SK-N-SH treated with all-trans-retinoic acid at 6 μM for 48 hours (cell line): ENCODE measurements at regions not wholly inside any gene's neighbourhood (a gene's known extent, or its start where the extent isn't known, plus 50 kb on each side); places are given as distances from the start of the nearest gene placed in this dataset.

ENCODE experiments used
- ARNTL ChIP-seq: fragments of 450-650 bp; formaldehyde crosslinking; IDR thresholded peaks from 2 replicates; pipeline ENCODE4 v1.5.0; 2020; ENCODE audit warnings: low read depth, mild to moderate bottlenecking, moderate library complexity, borderline replicate concordance
- BACH2 ChIP-seq: fragments of 250-450 bp; sonication (Bioruptor Pico); IDR thresholded peaks from 2 replicates; pipeline ENCODE4 v1.9.0; 2021; ENCODE audit warnings: mild to moderate bottlenecking, borderline replicate concordance
- CSDC2 ChIP-seq: fragments of 250-450 bp; sonication (Bioruptor Pico); IDR thresholded peaks from 2 replicates; pipeline ENCODE4 v1.5.0; 2020; ENCODE audit warnings: mild to moderate bottlenecking, moderate library complexity
- OSR1 ChIP-seq: fragments of 250-450 bp; sonication (Bioruptor Pico); IDR thresholded peaks from 2 replicates; pipeline ENCODE4 v1.8.0; 2022; ENCODE audit warnings: moderate library complexity, mild to moderate bottlenecking, inconsistent platforms
- TCF4 ChIP-seq: fragments of 250-450 bp; sonication (Bioruptor Pico); IDR thresholded peaks from 2 replicates; pipeline ENCODE4 v1.8.0; 2021; ENCODE audit warnings: mild to moderate bottlenecking, moderate library complexity, borderline replicate concordance
- TOX ChIP-seq: fragments of 250-450 bp; sonication (Bioruptor Pico); IDR thresholded peaks from 2 replicates; pipeline ENCODE4 v1.8.0; 2021; ENCODE audit warnings: mild to moderate bottlenecking, moderate library complexity, borderline replicate concordance
- ZFP3 ChIP-seq: fragments of 250-450 bp; sonication (Bioruptor Pico); IDR thresholded peaks from 2 replicates; pipeline ENCODE4 v1.5.0; 2020; ENCODE audit warnings: mild to moderate bottlenecking, moderate library complexity
- ZFP30 ChIP-seq: fragments of 450-650 bp; formaldehyde crosslinking; IDR thresholded peaks from 2 replicates; pipeline ENCODE4 v1.5.0; 2022; ENCODE audit warnings: mild to moderate bottlenecking, moderate library complexity
- ZNF565 ChIP-seq: fragments of 450-650 bp; formaldehyde crosslinking; conservative IDR thresholded peaks from 2 replicates; pipeline ENCODE4 v1.5.0; 2020; ENCODE audit warnings: low read depth, mild to moderate bottlenecking, moderate library complexity
- ZNF70 ChIP-seq: fragments of 450-650 bp; formaldehyde crosslinking; IDR thresholded peaks from 2 replicates; pipeline ENCODE4 v1.5.0; 2020; ENCODE audit warnings: mild to moderate bottlenecking, moderate library complexity
- TF ChIP-seq, protein P1 (sequence below): fragments of 250-450 bp; sonication (Bioruptor Pico); IDR thresholded peaks from 2 replicates; pipeline ENCODE4 v1.8.0; 2020; ENCODE audit warnings: mild to moderate bottlenecking, moderate library complexity, borderline replicate concordance
- TF ChIP-seq, protein P2 (sequence below): fragments of 250-450 bp; sonication (Bioruptor Pico); IDR thresholded peaks from 2 replicates; pipeline ENCODE4 v1.5.1; 2020; ENCODE audit warnings: low read depth, mild to moderate bottlenecking, moderate library complexity
- TF ChIP-seq, protein P3 (sequence below): fragments of 250-450 bp; sonication (Bioruptor Pico); IDR thresholded peaks from 2 replicates; pipeline ENCODE4 v1.5.1; 2021; ENCODE audit warnings: mild to moderate bottlenecking, moderate library complexity

DNA sequence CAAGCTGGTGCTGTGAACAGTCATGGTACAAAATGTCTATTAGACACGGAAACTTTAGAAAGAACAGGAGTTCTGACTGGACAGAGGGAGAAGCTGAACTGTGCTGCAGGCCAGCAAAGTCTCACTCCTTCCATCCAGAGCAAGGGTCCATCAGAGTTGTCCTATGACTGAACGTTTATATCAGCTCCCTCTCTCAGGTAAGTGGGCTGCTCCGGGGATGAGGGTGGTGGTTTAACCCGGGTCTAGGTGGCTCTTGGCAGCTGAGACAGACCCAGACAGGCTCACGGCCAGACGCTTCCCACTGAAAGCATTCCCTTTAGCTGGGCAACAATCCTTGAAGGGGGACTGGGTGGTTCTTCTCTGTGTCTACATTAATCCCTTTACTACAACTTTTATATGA lies 385.0 kb upstream of the SMIM31 start:
- TF ChIP-seq CSDC2 (CRISPR knock-in tag): no peak
- TF ChIP-seq ZNF70 (CRISPR knock-in tag): no peak
- TF ChIP-seq, protein P1, sequence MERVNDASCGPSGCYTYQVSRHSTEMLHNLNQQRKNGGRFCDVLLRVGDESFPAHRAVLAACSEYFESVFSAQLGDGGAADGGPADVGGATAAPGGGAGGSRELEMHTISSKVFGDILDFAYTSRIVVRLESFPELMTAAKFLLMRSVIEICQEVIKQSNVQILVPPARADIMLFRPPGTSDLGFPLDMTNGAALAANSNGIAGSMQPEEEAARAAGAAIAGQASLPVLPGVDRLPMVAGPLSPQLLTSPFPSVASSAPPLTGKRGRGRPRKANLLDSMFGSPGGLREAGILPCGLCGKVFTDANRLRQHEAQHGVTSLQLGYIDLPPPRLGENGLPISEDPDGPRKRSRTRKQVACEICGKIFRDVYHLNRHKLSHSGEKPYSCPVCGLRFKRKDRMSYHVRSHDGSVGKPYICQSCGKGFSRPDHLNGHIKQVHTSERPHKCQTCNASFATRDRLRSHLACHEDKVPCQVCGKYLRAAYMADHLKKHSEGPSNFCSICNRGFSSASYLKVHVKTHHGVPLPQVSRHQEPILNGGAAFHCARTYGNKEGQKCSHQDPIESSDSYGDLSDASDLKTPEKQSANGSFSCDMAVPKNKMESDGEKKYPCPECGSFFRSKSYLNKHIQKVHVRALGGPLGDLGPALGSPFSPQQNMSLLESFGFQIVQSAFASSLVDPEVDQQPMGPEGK (CRISPR knock-in tag): no peak
- no peak for TF ChIP-seq ARNTL (CRISPR knock-in tag)
- no peak for TF ChIP-seq ZFP3 (CRISPR knock-in tag)
- no peak for TF ChIP-seq TCF4
- no peak for TF ChIP-seq ZNF565 (CRISPR knock-in tag)
- no peak for TF ChIP-seq TOX (CRISPR knock-in tag)
- no peak for TF ChIP-seq OSR1
- TF ChIP-seq, protein P2, sequence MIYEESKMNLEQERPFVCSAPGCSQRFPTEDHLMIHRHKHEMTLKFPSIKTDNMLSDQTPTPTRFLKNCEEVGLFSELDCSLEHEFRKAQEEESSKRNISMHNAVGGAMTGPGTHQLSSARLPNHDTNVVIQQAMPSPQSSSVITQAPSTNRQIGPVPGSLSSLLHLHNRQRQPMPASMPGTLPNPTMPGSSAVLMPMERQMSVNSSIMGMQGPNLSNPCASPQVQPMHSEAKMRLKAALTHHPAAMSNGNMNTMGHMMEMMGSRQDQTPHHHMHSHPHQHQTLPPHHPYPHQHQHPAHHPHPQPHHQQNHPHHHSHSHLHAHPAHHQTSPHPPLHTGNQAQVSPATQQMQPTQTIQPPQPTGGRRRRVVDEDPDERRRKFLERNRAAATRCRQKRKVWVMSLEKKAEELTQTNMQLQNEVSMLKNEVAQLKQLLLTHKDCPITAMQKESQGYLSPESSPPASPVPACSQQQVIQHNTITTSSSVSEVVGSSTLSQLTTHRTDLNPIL (CRISPR knock-in tag): no peak
- no peak for TF ChIP-seq ZFP30 (CRISPR knock-in tag)
- TF ChIP-seq BACH2 (CRISPR knock-in tag): no peak
- TF ChIP-seq, protein P3, sequence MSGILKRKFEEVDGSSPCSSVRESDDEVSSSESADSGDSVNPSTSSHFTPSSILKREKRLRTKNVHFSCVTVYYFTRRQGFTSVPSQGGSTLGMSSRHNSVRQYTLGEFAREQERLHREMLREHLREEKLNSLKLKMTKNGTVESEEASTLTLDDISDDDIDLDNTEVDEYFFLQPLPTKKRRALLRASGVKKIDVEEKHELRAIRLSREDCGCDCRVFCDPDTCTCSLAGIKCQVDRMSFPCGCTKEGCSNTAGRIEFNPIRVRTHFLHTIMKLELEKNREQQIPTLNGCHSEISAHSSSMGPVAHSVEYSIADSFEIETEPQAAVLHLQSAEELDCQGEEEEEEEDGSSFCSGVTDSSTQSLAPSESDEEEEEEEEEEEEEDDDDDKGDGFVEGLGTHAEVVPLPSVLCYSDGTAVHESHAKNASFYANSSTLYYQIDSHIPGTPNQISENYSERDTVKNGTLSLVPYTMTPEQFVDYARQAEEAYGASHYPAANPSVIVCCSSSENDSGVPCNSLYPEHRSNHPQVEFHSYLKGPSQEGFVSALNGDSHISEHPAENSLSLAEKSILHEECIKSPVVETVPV (CRISPR knock-in tag): no peak
